ENCODE measurements at regions not wholly inside any gene's neighbourhood (a gene's known extent, or its start where the extent isn't known, plus 50 kb on each side); places are given as distances from the start of the nearest gene placed in this dataset.

- H3K27ac ChIP-seq (ENCODE audit: low read length) = no peak overlapping the region
- DNase-seq (no peak), ATAC-seq (no peak)
- no peaks in the 10 kb centered on the region for H3K27me3 ChIP-seq (ENCODE audit: control insufficient read depth, insufficient read depth)
- H3K9me3 ChIP-seq (ENCODE audit: control insufficient read depth, low read length) = no peaks in the 10 kb centered on the region
- intact Hi-C loops (cut with DNase I) = no loop called here
- no peak overlapping the region for H3K4me3 ChIP-seq (ENCODE audit: low read length)
- no peaks in the 10 kb centered on the region for H3K4me1 ChIP-seq (ENCODE audit: control insufficient read depth, insufficient read depth, low read length)
Observed at GRCh38 chr11:109554951-109555350, 133.0 kb downstream of the C11orf87 start.

GRCh38 chr11:109564241-109564640 is 142.3 kb downstream of the C11orf87 start:
- H3K27ac ChIP-seq (ENCODE audit: low read length) = no peak overlapping the region
- intact Hi-C loops (cut with DNase I) = no loop called here
- no peaks in the 10 kb centered on the region for H3K27me3 ChIP-seq (ENCODE audit: control insufficient read depth, insufficient read depth)
- no peaks in the 10 kb centered on the region for H3K4me1 ChIP-seq (ENCODE audit: control insufficient read depth, insufficient read depth, low read length)
- DNase-seq = no peak
- WGBS = 75% methylated on average over 1 of the region's 1 CpG
- ATAC-seq = no peak
- no peak overlapping the region for H3K4me3 ChIP-seq (ENCODE audit: low read length)
- no peaks in the 10 kb centered on the region for H3K9me3 ChIP-seq (ENCODE audit: control insufficient read depth, low read length)

GRCh38 chr11:109582470-109582869 is 160.5 kb downstream of the C11orf87 start:
- ATAC-seq = no peak

GRCh38 chr11:109584001-109584972 is 162.3 kb downstream of the C11orf87 start:
- Histone ChIP-seq H3K27me3 (ENCODE audit: control insufficient read depth, insufficient read depth) (no peaks in the 10 kb centered on the region), H3K4me3 (ENCODE audit: low read length) (no peak overlapping the region), H3K4me1 (ENCODE audit: control insufficient read depth, insufficient read depth, low read length) (no peaks in the 10 kb centered on the region), H3K27ac (ENCODE audit: low read length) (no peak overlapping the region), H3K9me3 (ENCODE audit: control insufficient read depth, low read length) (no peaks in the 10 kb centered on the region)
- 58% methylated on average over 1 of the region's 1 CpG for WGBS
- DNase-seq = no peak
- ATAC-seq = no peak
- intact Hi-C loops (cut with DNase I) = no loop called here

More at GRCh38 chr11:109582470-109582869, 160.5 kb downstream of the C11orf87 start:
- Histone ChIP-seq H3K4me3 (ENCODE audit: low read length) (no peak overlapping the region), H3K27ac (ENCODE audit: low read length) (no peak overlapping the region), H3K27me3 (ENCODE audit: control insufficient read depth, insufficient read depth) (no peaks in the 10 kb centered on the region), H3K9me3 (ENCODE audit: control insufficient read depth, low read length) (no peaks in the 10 kb centered on the region), H3K4me1 (ENCODE audit: control insufficient read depth, insufficient read depth, low read length) (no peaks in the 10 kb centered on the region)
- no peak for DNase-seq
- intact Hi-C loops (cut with DNase I) = no loop called here
- 75% methylated on average over 6 of the region's 6 CpGs for WGBS

- Histone ChIP-seq H3K4me3 (ENCODE audit: low read length) (no peak overlapping the region), H3K9me3 (ENCODE audit: control insufficient read depth, low read length) (no peaks in the 10 kb centered on the region), H3K27ac (ENCODE audit: low read length) (no peak overlapping the region), H3K27me3 (ENCODE audit: control insufficient read depth, insufficient read depth) (no peaks in the 10 kb centered on the region), H3K4me1 (ENCODE audit: control insufficient read depth, insufficient read depth, low read length) (no peaks in the 10 kb centered on the region)
- WGBS = 46% methylated on average over 2 of the region's 2 CpGs
- intact Hi-C loops (cut with DNase I) = no loop called here
- no peak for DNase-seq
- no peak for ATAC-seq
Observed at GRCh38 chr11:109586789-109587188, 164.8 kb downstream of the C11orf87 start.

GRCh38 chr11:109590782-109591181 is 168.8 kb downstream of the C11orf87 start:
- H3K4me3 ChIP-seq (ENCODE audit: low read length) = no peak overlapping the region
- H3K27me3 ChIP-seq (ENCODE audit: control insufficient read depth, insufficient read depth) = no peaks in the 10 kb centered on the region
- no peaks in the 10 kb centered on the region for H3K9me3 ChIP-seq (ENCODE audit: control insufficient read depth, low read length)
- intact Hi-C loops (cut with DNase I) = loop anchor here in 1 of 4 donors (5.0 kb wide), 1 partner anchor 48 kb away; no protein-coding TSS in a partner anchor
- ATAC-seq (no peak), DNase-seq (no peak)
- no peak overlapping the region for H3K27ac ChIP-seq (ENCODE audit: low read length)
- no peaks in the 10 kb centered on the region for H3K4me1 ChIP-seq (ENCODE audit: control insufficient read depth, insufficient read depth, low read length)

GRCh38 chr11:109597336-109597735 is 175.3 kb downstream of the C11orf87 start:
- WGBS = 63% methylated on average over 4 of the region's 4 CpGs
- H3K4me1 ChIP-seq (ENCODE audit: control insufficient read depth, insufficient read depth, low read length) = no peaks in the 10 kb centered on the region
- DNase-seq (no peak), ATAC-seq (no peak)
- H3K9me3 ChIP-seq (ENCODE audit: control insufficient read depth, low read length) = no peaks in the 10 kb centered on the region
- H3K4me3 ChIP-seq (ENCODE audit: low read length) = no peak overlapping the region
- no peaks in the 10 kb centered on the region for H3K27me3 ChIP-seq (ENCODE audit: control insufficient read depth, insufficient read depth)
- H3K27ac ChIP-seq (ENCODE audit: low read length) = no peak overlapping the region
- intact Hi-C loops (cut with DNase I) = no loop called here

GRCh38 chr11:109604481-109605400 is 182.8 kb downstream of the C11orf87 start:
- H3K4me1 ChIP-seq (ENCODE audit: control insufficient read depth, insufficient read depth, low read length) = no peaks in the 10 kb centered on the region
- DNase-seq (no peak), ATAC-seq (no peak)
- intact Hi-C loops (cut with DNase I) = no loop called here
- no peaks in the 10 kb centered on the region for H3K9me3 ChIP-seq (ENCODE audit: control insufficient read depth, low read length)
- WGBS = 71% methylated on average over 3 of the region's 3 CpGs
- no peak overlapping the region for H3K4me3 ChIP-seq (ENCODE audit: low read length)
- no peaks in the 10 kb centered on the region for H3K27me3 ChIP-seq (ENCODE audit: control insufficient read depth, insufficient read depth)
- H3K27ac ChIP-seq (ENCODE audit: low read length) = no peak overlapping the region

- intact Hi-C loops (cut with DNase I) = no loop called here
- Histone ChIP-seq H3K4me3 (ENCODE audit: low read length) (no peak overlapping the region), H3K27ac (ENCODE audit: low read length) (no peak overlapping the region), H3K4me1 (ENCODE audit: control insufficient read depth, insufficient read depth, low read length) (no peaks in the 10 kb centered on the region), H3K9me3 (ENCODE audit: control insufficient read depth, low read length) (no peaks in the 10 kb centered on the region), H3K27me3 (ENCODE audit: control insufficient read depth, insufficient read depth) (no peaks in the 10 kb centered on the region)
- ATAC-seq (no peak), DNase-seq (no peak)
- WGBS = 54% methylated on average over 1 of the region's 1 CpG
Observed at GRCh38 chr11:109606256-109606655, 184.3 kb downstream of the C11orf87 start.

- intact Hi-C loops (cut with DNase I) = no loop called here
- Histone ChIP-seq H3K27ac (ENCODE audit: low read length) (no peak overlapping the region), H3K27me3 (ENCODE audit: control insufficient read depth, insufficient read depth) (no peaks in the 10 kb centered on the region), H3K9me3 (ENCODE audit: control insufficient read depth, low read length) (no peaks in the 10 kb centered on the region), H3K4me3 (ENCODE audit: low read length) (no peak overlapping the region), H3K4me1 (ENCODE audit: control insufficient read depth, insufficient read depth, low read length) (no peaks in the 10 kb centered on the region)
- DNase-seq (no peak), ATAC-seq (no peak)
- 72% methylated on average over 1 of the region's 1 CpG for WGBS
Observed at GRCh38 chr11:109609454-109610185, 187.6 kb downstream of the C11orf87 start.

All from right cardiac atrium (tissue), 5 donors.